ENCODE measurements at regions not wholly inside any gene's neighbourhood (a gene's known extent, or its start where the extent isn't known, plus 50 kb on each side); places are given as distances from the start of the nearest gene placed in this dataset.

GRCh38 chr16:62882552-62883221 is 846.4 kb upstream of the CDH8 start:
- TF ChIP-seq CTCF (IDR thresholded peaks at IDR 0.05), result no peak
- TF ChIP-seq POLR2AphosphoS5 (IDR thresholded peaks at IDR 0.05; ENCODE audit: insufficient read depth in 1 of 2, low read depth in 1 of 2), result no peak

Measured in vagina (tissue), 2 donors.